Neuronal stem cell (in vitro differentiated cells): ENCODE measurements at regions not wholly inside any gene's neighbourhood (a gene's known extent, or its start where the extent isn't known, plus 50 kb on each side); places are given as distances from the start of the nearest gene placed in this dataset.

Experiments used
- DNase-seq: peaks from one replicate; pipeline ENCODE4 v3.0.0-alpha.2; 2013; ENCODE audit warnings: low spot score
- H2AFZ ChIP-seq: one replicate; pipeline ENCODE4 v1.6.1; 2013; ENCODE audit warnings: mild to moderate bottlenecking, low read length, inconsistent platforms
- H2AK5ac ChIP-seq: 2 replicates; pipeline ENCODE4 v1.6.1; 2013; ENCODE audit warnings: low read depth, mild to moderate bottlenecking, inconsistent platforms, low read length, moderate library complexity, mixed read lengths
- H2BK120ac ChIP-seq: 2 replicates; pipeline ENCODE4 v1.6.1; 2013; ENCODE audit warnings: low read depth, mild to moderate bottlenecking, inconsistent platforms, low read length, moderate library complexity, mixed read lengths
- H2BK12ac ChIP-seq: one replicate; pipeline ENCODE4 v1.6.1; 2013; ENCODE audit warnings: low read length, inconsistent platforms
- H2BK15ac ChIP-seq: 2 replicates; pipeline ENCODE4 v1.6.1; 2013; ENCODE audit warnings: mild to moderate bottlenecking, low read length, inconsistent platforms, mixed read lengths
- H2BK5ac ChIP-seq: one replicate; pipeline ENCODE4 v1.6.1; 2013; ENCODE audit warnings: inconsistent platforms, mild to moderate bottlenecking, low read length, moderate library complexity
- H3K14ac ChIP-seq: one replicate; pipeline ENCODE4 v1.6.1; 2013; ENCODE audit warnings: low read length, inconsistent platforms
- H3K18ac ChIP-seq: 2 replicates; pipeline ENCODE4 v1.6.1; 2013; ENCODE audit warnings: low read length, inconsistent platforms
- H3K23ac ChIP-seq: 2 replicates; pipeline ENCODE4 v1.6.1; 2013; ENCODE audit warnings: low read depth, mild to moderate bottlenecking, mixed read lengths, low read length, inconsistent platforms; ENCODE audit not compliant: poor library complexity
- H3K27ac ChIP-seq: replicated peaks from 3 replicates; pipeline ENCODE4 v1.5.1; 2013; ENCODE audit warnings: low read length, inconsistent platforms
- H3K27me3 ChIP-seq, 3 experiments: 2 replicates each; pipeline ENCODE4 v1.6.1; 2013; ENCODE audit warnings: low read length in 3 of 3, mild to moderate bottlenecking in 2 of 3, inconsistent platforms in 1 of 3, low read depth in 1 of 3, mixed read lengths in 1 of 3, moderate library complexity in 1 of 3; ENCODE audit not compliant: control insufficient read depth in 3 of 3, insufficient read depth in 3 of 3
- H3K36me3 ChIP-seq, 2 donors: replicated peaks in 1 of 2; 2 replicates each; pipeline ENCODE4 v1.6.1; 2013; ENCODE audit warnings: low read length in 2 of 2; ENCODE audit not compliant: control insufficient read depth in 2 of 2, insufficient read depth in 2 of 2
- H3K4ac ChIP-seq: 2 replicates; pipeline ENCODE4 v1.6.1; 2013; ENCODE audit warnings: inconsistent platforms, mild to moderate bottlenecking, low read length, moderate library complexity
- H3K4me1 ChIP-seq, 2 donors: 1 replicate in 1 of 2; 2 replicates in 1 of 2; pipeline ENCODE4 v1.6.1; 2013; ENCODE audit warnings: low read length in 2 of 2, low read depth in 1 of 2; ENCODE audit not compliant: control insufficient read depth in 2 of 2, insufficient read depth in 1 of 2
- H3K4me2 ChIP-seq: one replicate; pipeline ENCODE4 v1.6.1; 2013; ENCODE audit warnings: mild to moderate bottlenecking, low read length, inconsistent platforms; ENCODE audit not compliant: insufficient read depth, poor library complexity, severe bottlenecking
- H3K4me3 ChIP-seq, 2 donors: 2 replicates each; pipeline ENCODE4 v1.5.1; 2013; ENCODE audit warnings: low read length in 2 of 2, mild to moderate bottlenecking in 2 of 2, inconsistent platforms in 1 of 2, moderate library complexity in 1 of 2
- H3K79me1 ChIP-seq: one replicate; pipeline ENCODE4 v1.6.1; 2013; ENCODE audit warnings: low read depth, mild to moderate bottlenecking, inconsistent platforms, low read length, moderate library complexity
- H3K9ac ChIP-seq: one replicate; pipeline ENCODE4 v1.6.1; 2013; ENCODE audit warnings: mild to moderate bottlenecking, low read depth, low read length, inconsistent platforms; ENCODE audit not compliant: poor library complexity
- H3K9me3 ChIP-seq, 2 donors: replicated peaks in 1 of 2; 2 replicates each; pipeline versions ENCODE3 to v1.6.1; 2013; ENCODE audit warnings: low read length in 2 of 2, mild to moderate bottlenecking in 2 of 2, inconsistent platforms in 1 of 2, low read depth in 1 of 2, mixed read lengths in 1 of 2, moderate library complexity in 1 of 2; ENCODE audit not compliant: control insufficient read depth in 2 of 2, insufficient read depth in 1 of 2
- H4K8ac ChIP-seq: one replicate; pipeline ENCODE4 v1.6.1; 2013; ENCODE audit warnings: low read depth, mild to moderate bottlenecking, inconsistent platforms, low read length, moderate library complexity
- H4K91ac ChIP-seq: one replicate; pipeline ENCODE4 v1.6.1; 2013; ENCODE audit warnings: low read length, low read depth, mild to moderate bottlenecking, inconsistent platforms; ENCODE audit not compliant: poor library complexity
- WGBS, 2 donors: extraction: QIAGEN DNeasy Blood & Tissue Kit; methylation state at CpG; one replicate each; pipeline ENCODE4 v1.1.7; 2013; ENCODE audit warnings: missing lambda C conversion rate in 2 of 2, mixed read lengths in 1 of 2; ENCODE audit not compliant: insufficient read length in 2 of 2, insufficient replicate concordance in 1 of 2; ENCODE audit errors: extremely low coverage in 2 of 2; 5-methylcytosine and 5-hydroxymethylcytosine counted together

GRCh38 chr16:82236415-82236814 is 66.4 kb upstream of the MPHOSPH6 start:
- Histone ChIP-seq H4K91ac (no peak overlapping the region), H2BK15ac (no peak overlapping the region), H2AK5ac (no peak overlapping the region), H3K27ac (no peak overlapping the region), H3K18ac (no peak overlapping the region), H3K9ac (no peak overlapping the region), H4K8ac (no peak overlapping the region), H2AFZ (no peak overlapping the region), H3K9me3 (no peaks in the 10 kb centered on the region), H3K4ac (no peak overlapping the region), H3K36me3 (no peaks in the 10 kb centered on the region), H3K23ac (no peak overlapping the region), H3K14ac (no peak overlapping the region), H3K4me2 (no peak overlapping the region), H3K27me3 (no peaks in the 10 kb centered on the region), H2BK120ac (no peak overlapping the region), H3K79me1 (no peaks in the 10 kb centered on the region), H3K4me3 (no peak overlapping the region), H2BK12ac (no peak overlapping the region), H2BK5ac (no peak overlapping the region), H3K4me1 (no peaks in the 10 kb centered on the region)
- DNase-seq: no peak
- WGBS, 2 donors: no CpG with 5 or more reads among the region's 1 CpG

GRCh38 chr16:82232806-82233205 is 62.8 kb upstream of the MPHOSPH6 start:
- Histone ChIP-seq H2BK15ac (no peak overlapping the region), H3K27ac (no peak overlapping the region), H3K4ac (no peak overlapping the region), H3K23ac (no peak overlapping the region), H4K91ac (no peak overlapping the region), H3K14ac (no peak overlapping the region), H3K27me3 (no peaks in the 10 kb centered on the region), H2BK120ac (no peak overlapping the region), H2AK5ac (no peak overlapping the region), H3K9ac (no peak overlapping the region), H3K4me1 (no peaks in the 10 kb centered on the region), H2BK5ac (no peak overlapping the region), H3K79me1 (no peaks in the 10 kb centered on the region), H3K4me2 (no peak overlapping the region), H3K4me3 (no peak overlapping the region), H2BK12ac (no peak overlapping the region), H3K18ac (no peak overlapping the region), H2AFZ (no peak overlapping the region), H3K9me3 (no peaks in the 10 kb centered on the region), H4K8ac (no peak overlapping the region), H3K36me3 (no peaks in the 10 kb centered on the region)
- no peak for DNase-seq
- no CpG with 5 or more reads among the region's 2 CpGs for WGBS, 2 donors

DNA sequence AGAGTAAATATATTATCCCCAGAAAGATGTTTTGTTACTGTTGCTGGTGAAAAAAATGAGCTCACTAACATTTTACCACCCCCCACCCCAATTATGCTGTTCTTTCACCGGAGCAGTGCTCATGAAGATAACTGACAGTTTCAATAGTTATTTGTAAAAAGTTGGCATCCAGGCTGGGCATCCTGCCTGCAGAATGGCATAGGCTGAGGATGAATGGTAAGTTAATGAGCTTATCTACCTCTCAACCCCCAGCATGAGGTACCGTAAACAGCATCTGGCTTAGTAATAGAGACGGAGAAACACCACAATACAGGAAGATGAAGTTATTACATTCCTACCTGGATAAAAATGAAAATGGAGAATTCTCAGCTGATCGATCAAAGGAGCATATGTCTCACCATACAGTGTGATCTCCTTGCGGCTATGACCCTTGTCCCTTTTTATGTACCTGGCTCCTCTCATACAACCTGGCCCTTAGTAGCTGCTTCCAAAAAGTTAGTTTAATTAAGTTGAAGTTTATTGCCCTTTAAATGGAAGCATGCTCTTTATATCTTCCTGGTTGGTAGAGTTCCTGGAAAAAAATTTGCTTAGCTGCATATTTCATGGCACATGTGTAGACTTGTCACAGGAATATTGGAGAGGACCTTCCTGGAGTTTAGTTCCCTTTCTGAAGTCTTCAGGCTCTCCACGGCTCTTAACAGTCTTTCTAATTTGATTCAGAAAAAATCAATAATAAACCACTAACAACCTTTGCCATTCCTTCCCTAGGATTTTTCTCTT is 61.2 kb upstream of the MPHOSPH6 start:
- H4K91ac ChIP-seq: no peak overlapping the region
- H3K9ac ChIP-seq: no peak overlapping the region
- H3K27me3 ChIP-seq: no peaks in the 10 kb centered on the region

GRCh38 chr16:82229800-82230619 is 60.0 kb upstream of the MPHOSPH6 start:
- Histone ChIP-seq H2BK12ac (no peak overlapping the region), H3K4me1 (no peaks in the 10 kb centered on the region), H4K91ac (no peak overlapping the region), H3K4me3 (no peak overlapping the region), H3K18ac (no peak overlapping the region), H2AK5ac (no peak overlapping the region), H3K9me3 (no peaks in the 10 kb centered on the region), H2BK120ac (no peak overlapping the region), H2BK5ac (no peak overlapping the region), H3K27me3 (no peaks in the 10 kb centered on the region), H3K4ac (no peak overlapping the region), H2AFZ (no peak overlapping the region), H3K9ac (no peak overlapping the region), H2BK15ac (no peak overlapping the region), H3K4me2 (no peak overlapping the region), H3K14ac (no peak overlapping the region), H3K36me3 (no peaks in the 10 kb centered on the region), H3K23ac (no peak overlapping the region), H4K8ac (no peak overlapping the region), H3K79me1 (no peaks in the 10 kb centered on the region), H3K27ac (no peak overlapping the region)
- WGBS, 2 donors: no CpG with 5 or more reads among the region's 6 CpGs
- peak; percentile 78 for DNase-seq

More for the DNA sequence above, 61.2 kb upstream of the MPHOSPH6 start:
- no peaks in the 10 kb centered on the region for H3K9me3 ChIP-seq
- H3K4me2 ChIP-seq: no peak overlapping the region
- H2BK15ac ChIP-seq: no peak overlapping the region
- H3K79me1 ChIP-seq: no peaks in the 10 kb centered on the region
- H3K4me3 ChIP-seq: no peak overlapping the region
- DNase-seq: no peak
- no peak overlapping the region for H3K27ac ChIP-seq
- WGBS, 2 donors: no CpG with 5 or more reads among the region's 6 CpGs
- no peak overlapping the region for H3K23ac ChIP-seq
- H2BK12ac ChIP-seq: no peak overlapping the region
- no peaks in the 10 kb centered on the region for H3K36me3 ChIP-seq
- no peak overlapping the region for H3K14ac ChIP-seq
- H2AFZ ChIP-seq: no peak overlapping the region
- no peak overlapping the region for H2BK120ac ChIP-seq
- H4K8ac ChIP-seq: no peak overlapping the region
- H3K4me1 ChIP-seq: no peaks in the 10 kb centered on the region
- H3K18ac ChIP-seq: no peak overlapping the region
- H3K4ac ChIP-seq: no peak overlapping the region
- H2AK5ac ChIP-seq: no peak overlapping the region
- H2BK5ac ChIP-seq: no peak overlapping the region
